Astrocyte (in vitro differentiated cells and primary cell): ENCODE measurements at regions not wholly inside any gene's neighbourhood (a gene's known extent, or its start where the extent isn't known, plus 50 kb on each side); places are given as distances from the start of the nearest gene placed in this dataset.

ENCODE experiments used
- DNase-seq: peaks from one replicate; pipeline ENCODE4 v3.0.0-alpha.2; 2010; ENCODE audit warnings: low read depth
- FAIRE-seq: peaks from 2 replicates; lab custom pipeline; 2011; peaks lifted over from hg19 to GRCh38; lab: Jason Lieb, UNC
- H2AFZ ChIP-seq: 2 replicates; pipeline ENCODE4 v1.6.0; 2012; ENCODE audit warnings: low read depth, low read length, inconsistent platforms
- H3K27ac ChIP-seq: 2 replicates; pipeline ENCODE4 v1.5.1; 2011; ENCODE audit warnings: low read depth, low read length, inconsistent platforms
- H3K27me3 ChIP-seq: 2 replicates; pipeline ENCODE4 v1.6.0; 2011; ENCODE audit warnings: low read length, inconsistent platforms; ENCODE audit not compliant: insufficient read depth
- H3K36me3 ChIP-seq: 2 replicates; pipeline ENCODE4 v1.5.1; 2011; ENCODE audit warnings: low read length, inconsistent platforms; ENCODE audit not compliant: insufficient read depth
- H3K4me1 ChIP-seq: 2 replicates; pipeline ENCODE4 v1.5.1; 2011; ENCODE audit warnings: low read length, inconsistent platforms; ENCODE audit not compliant: insufficient read depth
- H3K4me2 ChIP-seq: 2 replicates; pipeline ENCODE4 v1.6.0; 2012; ENCODE audit warnings: low read length, inconsistent platforms
- H3K4me3 ChIP-seq: 2 replicates; pipeline ENCODE4 v1.5.1; 2011; ENCODE audit warnings: low read depth, mild to moderate bottlenecking, low read length, inconsistent platforms; ENCODE audit not compliant: insufficient read depth
- H3K79me2 ChIP-seq: 2 replicates; pipeline ENCODE4 v1.6.0; 2012; ENCODE audit warnings: mild to moderate bottlenecking, low read length, inconsistent platforms; ENCODE audit not compliant: insufficient read depth
- H3K9ac ChIP-seq: 2 replicates; pipeline ENCODE4 v1.6.0; 2012; ENCODE audit warnings: mild to moderate bottlenecking, low read length, inconsistent platforms
- H3K9me3 ChIP-seq: 2 replicates; pipeline ENCODE4 v1.5.1; 2012; ENCODE audit warnings: low read depth, mild to moderate bottlenecking, low read length, inconsistent platforms; ENCODE audit not compliant: insufficient read depth
- H4K20me1 ChIP-seq: 2 replicates; pipeline ENCODE4 v1.6.0; 2012; ENCODE audit warnings: low read length, inconsistent platforms; ENCODE audit not compliant: insufficient read depth
- H3K27ac Mint-ChIP-seq: one replicate; pipeline ENCODE4 v1.8.0; 2021; ENCODE audit warnings: mild to moderate bottlenecking, mixed read lengths; ENCODE audit not compliant: unreplicated experiment
- H3K27me3 Mint-ChIP-seq: one replicate; pipeline ENCODE4 v1.8.0; 2021; ENCODE audit warnings: low read depth, mixed read lengths; ENCODE audit not compliant: unreplicated experiment
- H3K36me3 Mint-ChIP-seq: one replicate; pipeline ENCODE4 v1.8.0; 2021; ENCODE audit warnings: low read depth, mixed read lengths; ENCODE audit not compliant: unreplicated experiment
- H3K4me1 Mint-ChIP-seq: one replicate; pipeline ENCODE4 v1.8.0; 2021; ENCODE audit warnings: low read depth, mixed read lengths; ENCODE audit not compliant: unreplicated experiment
- H3K4me3 Mint-ChIP-seq: one replicate; pipeline ENCODE4 v1.8.0; 2021; ENCODE audit warnings: mild to moderate bottlenecking, moderate library complexity, mixed read lengths; ENCODE audit not compliant: unreplicated experiment
- H3K9me3 Mint-ChIP-seq: one replicate; pipeline ENCODE4 v1.8.0; 2021; ENCODE audit warnings: mild to moderate bottlenecking, mixed read lengths; ENCODE audit not compliant: unreplicated experiment
- CTCF ChIP-seq: IDR thresholded peaks from 2 replicates; pipeline ENCODE4 v1.5.1; 2011; ENCODE audit warnings: low read depth, mild to moderate bottlenecking, inconsistent platforms, low read length, moderate library complexity; ENCODE audit not compliant: insufficient read depth
- EZH2 ChIP-seq: IDR thresholded peaks from 2 replicates; pipeline ENCODE4 v1.6.1; 2012; ENCODE audit warnings: mild to moderate bottlenecking, low read length, inconsistent platforms; ENCODE audit not compliant: insufficient read depth

- no peak for FAIRE-seq
- Histone ChIP-seq H3K27ac (no peak overlapping the region), H3K27me3 (no peaks in the 10 kb centered on the region), H3K4me1 (no peaks in the 10 kb centered on the region), H3K36me3 (no peaks in the 10 kb centered on the region), H3K9ac (no peak overlapping the region), H4K20me1 (no peaks in the 10 kb centered on the region), H3K4me2 (no peak overlapping the region), H3K79me2 (no peaks in the 10 kb centered on the region), H3K4me3 (no peak overlapping the region), H3K9me3 (no peaks in the 10 kb centered on the region), H2AFZ (no peak overlapping the region)
- no peak overlapping the region for H3K4me3 Mint-ChIP-seq
- H3K27ac Mint-ChIP-seq = no peak overlapping the region
- DNase-seq = no peak
- no peaks in the 10 kb centered on the region for H3K27me3 Mint-ChIP-seq
- no peak for TF ChIP-seq CTCF
- no peak for TF ChIP-seq EZH2
- no peaks in the 10 kb centered on the region for H3K36me3 Mint-ChIP-seq
- H3K4me1 Mint-ChIP-seq = no peaks in the 10 kb centered on the region
- H3K9me3 Mint-ChIP-seq = no peaks in the 10 kb centered on the region
Measured at GRCh38 chr6:50589751-50590470, 123.4 kb upstream of the TFAP2D start.

DNA sequence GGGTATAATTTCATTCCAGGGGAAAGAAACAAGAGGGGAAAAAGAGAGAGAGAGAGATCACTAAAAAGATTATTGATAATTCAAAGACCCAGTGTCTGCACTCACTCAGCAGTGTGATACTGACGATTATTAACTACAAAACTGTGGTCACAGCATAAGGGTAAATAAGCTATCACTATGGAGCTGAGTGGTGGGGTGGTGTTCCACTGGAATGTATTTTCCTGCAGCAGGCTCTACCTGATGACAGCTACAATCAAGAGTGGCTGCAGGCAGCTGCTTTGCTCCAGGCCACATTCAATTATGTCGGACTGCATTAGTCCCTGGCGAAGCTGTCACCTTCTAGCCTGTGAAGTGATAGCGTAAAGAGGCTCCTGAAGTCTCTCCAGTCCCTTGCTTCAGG, 122.2 kb upstream of the TFAP2D start:
- no peaks in the 10 kb centered on the region for H4K20me1 ChIP-seq
- FAIRE-seq (no peak), DNase-seq (no peak)
- no peaks in the 10 kb centered on the region for H3K4me1 Mint-ChIP-seq
- H3K9ac ChIP-seq = no peak overlapping the region
- H3K36me3 Mint-ChIP-seq = no peaks in the 10 kb centered on the region
- H3K4me3 Mint-ChIP-seq = no peak overlapping the region
- H3K9me3 Mint-ChIP-seq = no peaks in the 10 kb centered on the region
- H3K36me3 ChIP-seq = no peaks in the 10 kb centered on the region
- TF ChIP-seq EZH2 (no peak), CTCF (no peak)
- H3K4me3 ChIP-seq = no peak overlapping the region
- H2AFZ ChIP-seq = no peak overlapping the region
- no peaks in the 10 kb centered on the region for H3K27me3 ChIP-seq
- H3K79me2 ChIP-seq = no peaks in the 10 kb centered on the region
- H3K27ac ChIP-seq = no peak overlapping the region
- no peak overlapping the region for H3K4me2 ChIP-seq
- no peaks in the 10 kb centered on the region for H3K9me3 ChIP-seq
- H3K4me1 ChIP-seq = no peaks in the 10 kb centered on the region
- H3K27me3 Mint-ChIP-seq = no peaks in the 10 kb centered on the region
- H3K27ac Mint-ChIP-seq = no peak overlapping the region

- TF ChIP-seq CTCF (no peak), EZH2 (no peak)
- H3K27me3 ChIP-seq = no peaks in the 10 kb centered on the region
- Mint-ChIP-seq H3K4me1 (no peaks in the 10 kb centered on the region), H3K27ac (no peak overlapping the region), H3K27me3 (no peaks in the 10 kb centered on the region), H3K36me3 (no peaks in the 10 kb centered on the region), H3K9me3 (no peaks in the 10 kb centered on the region), H3K4me3 (no peak overlapping the region)
- H3K9ac ChIP-seq = no peak overlapping the region
- H2AFZ ChIP-seq = no peak overlapping the region
- no peak for DNase-seq
- H3K9me3 ChIP-seq = no peaks in the 10 kb centered on the region
- H3K4me2 ChIP-seq = no peak overlapping the region
- no peaks in the 10 kb centered on the region for H4K20me1 ChIP-seq
- no peaks in the 10 kb centered on the region for H3K36me3 ChIP-seq
- H3K79me2 ChIP-seq = no peaks in the 10 kb centered on the region
- H3K4me1 ChIP-seq = no peaks in the 10 kb centered on the region
- H3K4me3 ChIP-seq = no peak overlapping the region
- no peak overlapping the region for H3K27ac ChIP-seq
- FAIRE-seq = no peak
Measured at GRCh38 chr6:50600280-50600679, 113.0 kb upstream of the TFAP2D start.
